ENCODE measurements at regions not wholly inside any gene's neighbourhood (a gene's known extent, or its start where the extent isn't known, plus 50 kb on each side); places are given as distances from the start of the nearest gene placed in this dataset.

DNA sequence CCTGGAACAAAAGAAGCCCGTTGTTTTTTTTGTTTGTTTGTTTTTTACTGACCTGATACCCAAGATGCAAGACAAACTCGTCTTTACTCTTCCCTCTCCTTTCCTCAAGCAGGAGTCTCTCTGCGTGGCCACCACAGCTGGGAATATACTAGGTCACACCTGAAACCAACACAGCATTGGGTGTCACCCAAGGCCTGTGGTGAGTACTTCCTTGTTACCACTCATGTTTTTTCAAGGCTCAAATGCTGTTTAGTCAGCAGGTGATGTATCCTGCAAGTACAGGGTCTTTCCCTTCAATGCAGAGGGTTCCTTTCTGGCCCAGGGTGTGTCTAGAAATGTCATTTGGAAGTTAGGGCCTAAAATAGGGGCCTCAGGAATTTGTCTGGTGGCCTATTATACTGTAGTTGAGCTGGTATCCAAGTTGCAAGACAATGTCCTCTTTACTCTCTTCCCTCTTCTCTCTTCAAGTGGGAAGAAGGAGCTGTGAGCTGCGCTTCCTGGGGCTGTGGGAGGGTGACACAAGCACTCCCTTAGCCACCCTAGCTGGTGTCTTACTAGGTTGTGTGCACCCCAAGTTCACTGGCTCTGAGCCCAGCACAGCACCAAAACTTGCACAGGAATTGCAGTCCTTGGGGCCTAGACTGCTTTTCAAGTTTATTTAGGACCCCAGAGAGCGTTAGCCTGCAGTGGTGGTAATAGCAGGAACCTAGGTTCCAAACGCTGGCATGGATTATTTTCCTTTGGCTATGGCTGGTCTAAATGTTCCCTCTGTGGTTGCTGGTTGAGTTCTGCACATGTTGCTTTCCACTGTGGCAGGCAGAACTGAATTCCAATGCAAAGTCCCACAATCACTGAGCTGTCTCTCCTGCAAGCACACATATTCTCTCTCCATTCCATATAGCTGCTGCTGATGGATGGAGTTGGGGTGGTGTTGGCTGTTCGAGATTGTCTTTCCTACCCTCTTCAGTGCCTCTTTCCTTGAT, 91.4 kb upstream of the LYPLAL1 start:
- Histone ChIP-seq H3K9me3 (no peaks in the 10 kb centered on the region), H3K27me3 (replicated peaks; ENCODE audit: insufficient read depth) (no peaks in the 10 kb centered on the region), H3K27ac (no peak overlapping the region), H3K36me3 (no peaks in the 10 kb centered on the region), H3K4me3 (no peak overlapping the region), H3K4me1 (replicated peaks) (no peaks in the 10 kb centered on the region)
- no peak for DNase-seq (ENCODE audit: low spot score)
- 88% methylated on average over 7 of the region's 7 CpGs for WGBS
- TF ChIP-seq, protein P1, sequence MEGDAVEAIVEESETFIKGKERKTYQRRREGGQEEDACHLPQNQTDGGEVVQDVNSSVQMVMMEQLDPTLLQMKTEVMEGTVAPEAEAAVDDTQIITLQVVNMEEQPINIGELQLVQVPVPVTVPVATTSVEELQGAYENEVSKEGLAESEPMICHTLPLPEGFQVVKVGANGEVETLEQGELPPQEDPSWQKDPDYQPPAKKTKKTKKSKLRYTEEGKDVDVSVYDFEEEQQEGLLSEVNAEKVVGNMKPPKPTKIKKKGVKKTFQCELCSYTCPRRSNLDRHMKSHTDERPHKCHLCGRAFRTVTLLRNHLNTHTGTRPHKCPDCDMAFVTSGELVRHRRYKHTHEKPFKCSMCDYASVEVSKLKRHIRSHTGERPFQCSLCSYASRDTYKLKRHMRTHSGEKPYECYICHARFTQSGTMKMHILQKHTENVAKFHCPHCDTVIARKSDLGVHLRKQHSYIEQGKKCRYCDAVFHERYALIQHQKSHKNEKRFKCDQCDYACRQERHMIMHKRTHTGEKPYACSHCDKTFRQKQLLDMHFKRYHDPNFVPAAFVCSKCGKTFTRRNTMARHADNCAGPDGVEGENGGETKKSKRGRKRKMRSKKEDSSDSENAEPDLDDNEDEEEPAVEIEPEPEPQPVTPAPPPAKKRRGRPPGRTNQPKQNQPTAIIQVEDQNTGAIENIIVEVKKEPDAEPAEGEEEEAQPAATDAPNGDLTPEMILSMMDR (IDR thresholded peaks at IDR 0.05), result no peak
- TF ChIP-seq POLR2AphosphoS5 (IDR thresholded peaks at IDR 0.05), result no peak
- TF ChIP-seq POLR2A (IDR thresholded peaks at IDR 0.05), result no peak
- intact Hi-C loops (cut with DNase I), result no loop called here

DNA sequence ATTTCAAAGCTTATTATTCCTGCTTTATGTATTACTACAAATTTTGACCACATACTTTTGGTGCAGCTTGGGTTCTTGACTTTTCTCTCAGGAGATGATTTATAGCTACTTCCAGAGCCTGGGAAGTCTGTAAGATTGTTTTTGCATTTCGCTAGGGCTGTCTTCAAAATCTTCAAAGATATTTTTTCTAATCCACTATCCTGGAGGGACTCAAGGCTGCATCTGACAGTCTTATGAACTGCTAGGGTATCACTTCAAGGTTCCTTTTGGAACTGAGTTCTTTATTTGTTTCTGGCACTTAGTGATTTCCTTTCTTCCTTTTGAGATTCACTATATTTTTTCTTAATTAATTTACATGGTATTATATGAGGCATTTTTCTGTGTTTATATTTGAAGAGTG, 90.0 kb upstream of the LYPLAL1 start:
- DNase-seq (ENCODE audit: low spot score), result no peak
- no peaks in the 10 kb centered on the region for H3K36me3 ChIP-seq
- TF ChIP-seq POLR2AphosphoS5 (IDR thresholded peaks at IDR 0.05) (no peak), POLR2A (IDR thresholded peaks at IDR 0.05) (no peak)
- TF ChIP-seq, protein P1 (IDR thresholded peaks at IDR 0.05), result no peak
- no peak overlapping the region for H3K27ac ChIP-seq
- 69% methylated on average over 1 of the region's 1 CpG for WGBS
- no peaks in the 10 kb centered on the region for H3K27me3 ChIP-seq (replicated peaks; ENCODE audit: insufficient read depth)
- no peak overlapping the region for H3K4me3 ChIP-seq
- no peaks in the 10 kb centered on the region for H3K9me3 ChIP-seq
- H3K4me1 ChIP-seq (replicated peaks), result no peaks in the 10 kb centered on the region
- intact Hi-C loops (cut with DNase I), result no loop called here

DNA sequence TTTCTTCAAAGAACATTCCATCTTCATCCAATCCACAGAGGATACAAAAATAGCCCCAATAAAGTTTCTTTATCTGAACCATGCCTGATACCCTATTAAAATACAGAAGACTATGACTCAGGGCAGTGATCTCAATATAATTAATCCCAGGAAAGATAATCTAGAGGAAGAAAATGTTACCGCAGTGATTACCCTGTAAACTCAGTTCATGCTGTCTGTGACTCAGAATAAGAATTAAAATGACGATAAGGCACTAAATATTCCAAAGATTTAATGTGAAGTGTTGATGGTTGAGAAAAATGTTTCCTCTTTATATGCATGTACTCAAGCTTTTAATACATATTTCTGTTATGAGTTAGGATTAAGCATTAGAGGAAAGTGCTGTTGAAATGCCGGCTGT, 88.6 kb upstream of the LYPLAL1 start:
- TF ChIP-seq POLR2A (IDR thresholded peaks at IDR 0.05) (no peak), POLR2AphosphoS5 (IDR thresholded peaks at IDR 0.05) (no peak)
- TF ChIP-seq, protein P1 (IDR thresholded peaks at IDR 0.05), result no peak
- Histone ChIP-seq H3K36me3 (no peaks in the 10 kb centered on the region), H3K27ac (no peak overlapping the region), H3K4me1 (replicated peaks) (no peaks in the 10 kb centered on the region), H3K27me3 (replicated peaks; ENCODE audit: insufficient read depth) (no peaks in the 10 kb centered on the region), H3K9me3 (no peaks in the 10 kb centered on the region), H3K4me3 (no peak overlapping the region)
- no peak for DNase-seq (ENCODE audit: low spot score)
- WGBS, result 57% methylated on average over 3 of the region's 3 CpGs
- intact Hi-C loops (cut with DNase I), result no loop called here

DNA sequence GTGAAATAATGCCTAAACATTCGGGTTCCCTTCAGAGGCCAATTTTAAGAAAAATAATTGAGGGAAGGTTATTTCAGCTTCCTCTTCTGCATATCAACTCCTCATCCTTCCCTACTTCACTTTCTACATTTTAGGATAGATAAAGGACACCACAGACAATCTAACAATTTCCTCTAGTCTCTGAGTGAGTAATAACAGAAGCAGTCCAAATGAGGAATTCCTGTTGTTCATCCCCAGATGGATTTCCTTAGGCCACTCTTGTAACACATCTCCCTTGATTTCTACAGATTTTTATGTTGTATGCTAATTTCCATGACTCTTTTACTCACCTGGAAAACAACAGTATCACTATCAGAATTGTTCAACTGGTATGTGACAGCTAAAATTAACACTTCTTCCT, 87.7 kb upstream of the LYPLAL1 start:
- DNase-seq (ENCODE audit: low spot score), result no peak
- Histone ChIP-seq H3K27ac (no peak overlapping the region), H3K4me1 (replicated peaks) (no peaks in the 10 kb centered on the region), H3K27me3 (replicated peaks; ENCODE audit: insufficient read depth) (no peaks in the 10 kb centered on the region), H3K36me3 (no peaks in the 10 kb centered on the region), H3K9me3 (no peaks in the 10 kb centered on the region), H3K4me3 (no peak overlapping the region)
- intact Hi-C loops (cut with DNase I), result no loop called here
- TF ChIP-seq POLR2A (IDR thresholded peaks at IDR 0.05) (no peak), POLR2AphosphoS5 (IDR thresholded peaks at IDR 0.05) (no peak)
- TF ChIP-seq, protein P1 (IDR thresholded peaks at IDR 0.05), result no peak
- 74% methylated on average over 1 of the region's 1 CpG for WGBS
